Adrenal gland (tissue), 9 donors: ENCODE measurements at regions not wholly inside any gene's neighbourhood (a gene's known extent, or its start where the extent isn't known, plus 50 kb on each side); places are given as distances from the start of the nearest gene placed in this dataset.
"Not testable (repeated sequence)": the region's sequence is repeated elsewhere in the genome, so short reads cannot be mapped to it uniquely, and the experiment has no call there.

Source experiments
- DNase-seq, 7 donors: peaks; one replicate each; pipeline ENCODE4 v3.0.0-alpha.2; 2019 to 2020
- H3K27ac ChIP-seq, 5 donors: fragments of 200-600 bp; sonication (generic) in 4 of 5; 1 replicate in 3 of 5; 2 replicates in 2 of 5; pipeline versions ENCODE4 v1.5.1 to v1.8.0; 2016 to 2020; ENCODE audit warnings: mild to moderate bottlenecking in 1 of 5
- H3K27me3 ChIP-seq: fragments of 200-600 bp; 2 replicates; pipeline ENCODE4 v1.8.0; 2021
- H3K36me3 ChIP-seq, 2 donors: fragments of 200-600 bp; replicated peaks in 1 of 2; 1 replicate in 1 of 2; 2 replicates in 1 of 2; pipeline versions ENCODE4 v1.5.1 to v1.8.0; 2018 to 2022
- H3K4me1 ChIP-seq, 2 donors: fragments of 200-600 bp; replicated peaks in 1 of 2; 1 replicate in 1 of 2; 2 replicates in 1 of 2; pipeline versions ENCODE4 v1.5.1 to v1.8.0; 2018 to 2021
- H3K4me3 ChIP-seq, 4 donors: fragments of 200-600 bp; sonication (generic) in 3 of 4; one replicate each; pipeline ENCODE4 v1.5.1; 2016 to 2018
- H3K9me3 ChIP-seq, 3 donors: fragments of 200-600 bp; sonication (generic) in 1 of 3; replicated peaks in 1 of 3; 1 replicate in 2 of 3; 2 replicates in 1 of 3; pipeline versions ENCODE4 v1.5.1 to v1.8.0; 2016 to 2021
- CTCF ChIP-seq, 6 experiments: fragments of 450-650 bp in 4 of 6; fragments of 200-600 bp in 2 of 6; sonication (generic) in 1 of 6; IDR thresholded peaks; 1 replicate in 5 of 6; 2 replicates in 1 of 6; pipeline versions ENCODE4 v1.5.1 to v1.8.0; 2016 to 2021; ENCODE audit warnings: antibody characterized with exemption in 6 of 6, mild to moderate bottlenecking in 2 of 6, moderate library complexity in 1 of 6
- POLR2A ChIP-seq, 2 donors: fragments of 450-650 bp; IDR thresholded peaks; one replicate each; pipeline ENCODE4 v1.6.1; 2017; ENCODE audit warnings: antibody characterized with exemption in 2 of 2, mild to moderate bottlenecking in 2 of 2, moderate library complexity in 1 of 2
- WGBS, 4 donors: extraction: QIAGEN DNeasy Blood & Tissue Kit in 2 of 4; methylation state at CpG; one replicate each; pipeline versions ENCODE4 v1.1.5 to v1.1.7; 2013 to 2017; 5-methylcytosine and 5-hydroxymethylcytosine counted together
- intact Hi-C, 2 donors: fragments of 100-400 bp; cut with DNase I; formaldehyde crosslinking; loops; one replicate each; pipeline versions ENCODE4 v1.14.1 to v1.15.0; 2022 to 2023
- donor health status: healthy with polysubstance abuse.
- donor health status: Bipolar disorder and iron deficiency.
- donor health status: DM: yes; HTN: yes; CAD: no.
- donor health status: DM: no; HTN: no; CAD: no.
- donor health status: DM: no; HTN: no; CAD: no.

GRCh38 chr12:24668563-24668962 lies 280.3 kb downstream of the BCAT1 start:
- TF ChIP-seq CTCF (IDR thresholded peaks at IDR 0.05) = no peak
- TF ChIP-seq POLR2A (IDR thresholded peaks at IDR 0.05) = no peak
- no peak overlapping the region for H3K4me3 ChIP-seq
- intact Hi-C loops = no loop called here
- no peak overlapping the region for H3K27ac ChIP-seq
- H3K36me3 ChIP-seq = no peaks in the 10 kb centered on the region
- H3K4me1 ChIP-seq = no peaks in the 10 kb centered on the region
- WGBS, 4 donors = 40 to 77% (median 55%) methylated on average over 2 of the region's 2 CpGs
- no peaks in the 10 kb centered on the region for H3K9me3 ChIP-seq
- no peaks in the 10 kb centered on the region for H3K27me3 ChIP-seq
- no peak for DNase-seq

- no peak for DNase-seq
- H3K9me3 ChIP-seq = no peaks in the 10 kb centered on the region
- intact Hi-C loops = no loop called here
- no peaks in the 10 kb centered on the region for H3K4me1 ChIP-seq
- TF ChIP-seq CTCF (IDR thresholded peaks at IDR 0.05) (no peak), POLR2A (IDR thresholded peaks at IDR 0.05) (no peak)
- H3K36me3 ChIP-seq = no peaks in the 10 kb centered on the region
- H3K4me3 ChIP-seq = no peak overlapping the region
- WGBS, 4 donors = 70 to 85% (median 80%) methylated on average over 9 of the region's 9 CpGs
- no peak overlapping the region for H3K27ac ChIP-seq
- H3K27me3 ChIP-seq = no peaks in the 10 kb centered on the region
Measured at GRCh38 chr12:24664161-24664880, 284.6 kb downstream of the BCAT1 start.

- intact Hi-C loops = no loop called here
- H3K4me1 ChIP-seq = no peaks in the 10 kb centered on the region
- 43 to 58% (median 51%) methylated on average over 5 of the region's 5 CpGs for WGBS, 4 donors
- no peaks in the 10 kb centered on the region for H3K36me3 ChIP-seq
- no peak overlapping the region for H3K4me3 ChIP-seq
- H3K27ac ChIP-seq = no peak overlapping the region
- no peak for TF ChIP-seq POLR2A (IDR thresholded peaks at IDR 0.05)
- no peak for TF ChIP-seq CTCF (IDR thresholded peaks at IDR 0.05)
- H3K27me3 ChIP-seq = no peaks in the 10 kb centered on the region
- no peaks in the 10 kb centered on the region for H3K9me3 ChIP-seq
- peak; percentile 22 to 62 (median 49) for DNase-seq
Measured at GRCh38 chr12:24661657-24662096, 287.2 kb downstream of the BCAT1 start.

GRCh38 chr12:24659016-24659415 lies 289.9 kb downstream of the BCAT1 start:
- Histone ChIP-seq H3K27me3 (no peaks in the 10 kb centered on the region), H3K36me3 (no peaks in the 10 kb centered on the region), H3K9me3 (no peaks in the 10 kb centered on the region), H3K27ac (no peak overlapping the region), H3K4me3 (no peak overlapping the region), H3K4me1 (no peaks in the 10 kb centered on the region)
- no peak for DNase-seq
- intact Hi-C loops = no loop called here
- WGBS, 4 donors = 82 to 92% (median 84%) methylated on average over 1 of the region's 1 CpG
- TF ChIP-seq POLR2A (IDR thresholded peaks at IDR 0.05) (no peak), CTCF (IDR thresholded peaks at IDR 0.05) (no peak)

- DNase-seq, H3K27me3 ChIP-seq, H3K4me3 ChIP-seq, H3K27ac ChIP-seq, H3K9me3 ChIP-seq, H3K4me1 ChIP-seq, intact Hi-C loops, H3K36me3 ChIP-seq: not testable (repeated sequence)
- 66 to 78% (median 73%) methylated on average over 2 to 4 of the region's 4 CpGs for WGBS, 4 donors
Measured at GRCh38 chr12:24654344-24654743, 294.6 kb downstream of the BCAT1 start.
